GM19452 (cell line): ENCODE measurements at regions not wholly inside any gene's neighbourhood (a gene's known extent, or its start where the extent isn't known, plus 50 kb on each side); places are given as distances from the start of the nearest gene placed in this dataset.
"Not testable (repeated sequence)": the region's sequence is repeated elsewhere in the genome, so short reads cannot be mapped to it uniquely, and the experiment has no call there.

Experiments
- ATAC-seq: cut with Tn5 transposase; IDR thresholded peaks from one replicate; pipeline ENCODE4 v1.9.1; 2021; ENCODE audit not compliant: unreplicated experiment

DNA sequence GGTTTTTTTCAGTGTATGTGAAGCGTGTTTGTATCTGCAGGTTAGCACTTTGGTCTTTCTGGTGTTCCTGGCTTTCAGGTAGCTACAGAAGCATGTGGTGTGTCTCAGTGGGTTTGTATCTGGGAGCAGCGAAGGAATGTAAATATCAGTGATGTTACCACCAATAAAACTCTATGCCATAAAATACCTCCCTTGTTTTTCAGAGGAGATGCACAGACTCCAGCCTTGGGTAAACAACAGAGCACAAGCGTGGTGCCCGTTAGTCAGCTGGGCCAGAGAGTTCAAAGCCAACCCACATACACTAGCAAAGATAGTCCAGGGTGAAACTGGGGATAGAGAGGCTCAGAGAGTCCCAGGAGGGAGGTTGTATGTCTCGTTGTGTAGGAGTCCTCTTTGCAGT lies 393.8 kb downstream of the SMOC2 start:
- no peak for ATAC-seq

GRCh38 chr6:168834042-168834587 lies 393.1 kb downstream of the SMOC2 start:
- no peak for ATAC-seq

DNA sequence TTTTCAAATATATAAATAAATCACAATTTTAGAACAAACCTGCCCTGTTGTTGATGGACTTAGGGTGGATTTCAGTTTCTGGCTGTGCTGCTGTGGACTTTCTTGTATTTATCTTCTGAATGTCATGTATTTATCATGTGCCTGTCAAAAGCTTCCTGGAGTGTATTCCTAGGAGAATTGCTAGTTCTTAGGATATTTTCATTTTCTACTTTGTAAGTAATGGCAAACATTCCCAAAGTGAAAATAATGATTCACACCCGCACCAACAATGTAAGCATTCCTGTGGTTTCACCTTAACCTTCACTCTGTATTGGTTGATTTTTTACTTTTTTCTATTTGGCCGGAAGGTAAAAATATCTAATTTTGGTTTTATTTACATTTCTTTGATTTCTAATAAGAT lies 387.8 kb downstream of the SMOC2 start:
- ATAC-seq, result no peak

- no peak for ATAC-seq
These were observed 387.1 kb downstream of the SMOC2 start for GRCh38 chr6:168828035-168828434.

DNA sequence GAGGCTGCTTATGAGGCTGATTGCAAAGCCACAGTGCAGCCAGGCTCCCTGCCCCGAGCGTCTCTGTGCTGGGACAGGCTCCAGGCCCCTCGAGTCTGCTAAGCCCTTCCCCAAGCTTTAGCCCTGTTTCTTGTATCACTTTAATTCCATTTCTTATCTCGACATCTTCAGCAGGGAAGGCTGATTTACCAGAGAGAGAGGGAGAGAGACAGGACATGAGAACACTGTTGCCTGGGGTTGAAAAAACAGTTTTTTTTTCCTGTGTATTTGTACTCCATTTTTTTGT lies 386.5 kb downstream of the SMOC2 start:
- ATAC-seq, result no peak

- ATAC-seq, result no peak
These were observed 386.0 kb downstream of the SMOC2 start for GRCh38 chr6:168826726-168827585.

DNA sequence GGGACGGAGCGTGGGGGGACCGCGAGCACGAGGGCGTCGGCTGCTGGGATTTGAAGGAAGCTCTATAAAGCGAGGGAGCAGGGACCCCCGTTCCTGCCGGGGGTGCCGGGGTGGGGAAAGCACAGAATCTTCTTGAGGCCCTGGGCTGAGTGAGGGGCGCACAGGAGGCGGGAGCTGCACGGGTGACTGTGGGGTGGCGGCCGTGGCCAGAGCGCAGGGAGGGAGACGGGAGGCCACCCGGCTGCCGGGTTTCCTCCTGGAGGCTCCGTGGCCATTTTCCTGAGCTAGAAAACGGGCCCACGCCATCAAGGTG lies 385.1 kb downstream of the SMOC2 start:
- no peak for ATAC-seq

DNA sequence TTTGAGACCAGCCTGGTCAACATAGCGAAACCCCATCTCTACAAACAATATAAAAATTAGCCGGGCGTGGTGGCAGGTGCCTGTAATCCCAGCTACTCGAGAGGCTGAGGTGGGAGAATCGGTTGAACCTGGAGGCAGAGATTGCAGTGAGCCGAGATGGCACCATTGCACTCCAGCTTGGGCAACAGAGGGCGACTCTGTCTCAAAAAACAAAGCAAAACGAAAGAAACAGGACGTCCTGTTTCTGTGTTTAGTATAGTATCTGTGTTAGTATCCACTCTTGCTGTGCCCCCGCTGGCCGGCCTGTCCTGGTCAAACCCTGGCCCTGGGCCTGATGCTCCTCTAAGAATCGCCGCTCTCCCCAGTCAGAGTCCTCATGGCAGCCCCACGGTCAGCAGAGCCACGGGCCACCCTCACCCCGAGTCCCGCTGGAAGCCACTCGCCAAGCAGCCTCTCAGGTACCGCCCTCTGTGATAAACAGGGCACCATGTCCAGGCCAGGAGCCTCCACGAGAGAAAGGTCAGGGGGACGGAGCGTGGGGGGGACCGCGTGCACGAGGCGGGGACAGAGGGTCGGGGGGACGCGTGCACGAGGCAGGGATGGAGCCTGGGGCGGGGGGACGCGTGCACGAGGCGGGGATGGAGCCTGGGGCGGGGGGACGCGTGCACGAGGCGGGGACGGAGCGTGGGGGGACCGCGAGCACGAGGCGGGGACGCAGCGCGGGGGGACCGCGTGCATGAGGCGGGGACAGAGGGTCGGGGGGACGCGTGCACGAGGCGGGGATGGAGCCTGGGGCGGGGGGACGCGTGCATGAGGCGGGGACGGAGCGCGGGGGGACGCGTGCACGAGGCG lies 384.5 kb downstream of the SMOC2 start:
- ATAC-seq, result no peak

DNA sequence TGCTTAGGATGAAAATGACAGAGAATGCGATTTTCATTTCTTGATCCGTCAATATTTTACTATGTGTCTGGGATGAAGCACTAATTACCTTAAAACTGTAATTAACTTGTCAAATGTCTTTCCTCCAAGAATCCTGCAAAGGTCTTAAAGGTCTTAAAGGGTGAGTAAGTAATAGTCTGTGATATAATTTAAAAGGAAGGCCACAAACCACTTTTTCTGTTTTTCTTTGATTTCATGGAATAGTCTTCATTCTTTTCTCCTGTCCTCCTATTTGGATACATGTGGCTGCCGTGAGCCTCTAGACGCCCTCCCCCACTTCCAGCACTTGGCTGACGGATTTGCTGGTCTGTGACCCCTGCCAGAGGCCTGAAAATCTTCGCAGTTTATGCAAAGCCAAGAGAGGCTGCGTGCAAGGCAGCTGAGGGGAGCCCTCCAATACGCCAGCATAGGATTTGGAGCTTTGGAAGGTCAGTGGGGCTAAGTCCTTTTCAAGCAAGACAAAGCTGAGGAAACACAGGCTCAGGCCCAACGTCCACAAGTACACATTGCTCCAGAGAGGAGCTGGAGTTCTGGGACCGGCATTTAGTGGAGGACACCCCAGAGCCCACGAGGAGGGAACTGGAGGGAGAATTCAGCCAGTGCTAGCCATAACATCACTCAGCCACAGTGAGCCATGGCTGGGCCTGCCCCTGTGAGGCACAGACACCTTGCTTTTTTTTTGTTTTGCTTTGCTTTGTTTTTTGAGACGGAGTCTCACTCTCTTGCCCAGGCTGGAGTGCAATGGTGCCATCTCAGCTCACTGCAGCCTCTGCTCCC lies 382.6 kb downstream of the SMOC2 start:
- ATAC-seq, result no peak

DNA sequence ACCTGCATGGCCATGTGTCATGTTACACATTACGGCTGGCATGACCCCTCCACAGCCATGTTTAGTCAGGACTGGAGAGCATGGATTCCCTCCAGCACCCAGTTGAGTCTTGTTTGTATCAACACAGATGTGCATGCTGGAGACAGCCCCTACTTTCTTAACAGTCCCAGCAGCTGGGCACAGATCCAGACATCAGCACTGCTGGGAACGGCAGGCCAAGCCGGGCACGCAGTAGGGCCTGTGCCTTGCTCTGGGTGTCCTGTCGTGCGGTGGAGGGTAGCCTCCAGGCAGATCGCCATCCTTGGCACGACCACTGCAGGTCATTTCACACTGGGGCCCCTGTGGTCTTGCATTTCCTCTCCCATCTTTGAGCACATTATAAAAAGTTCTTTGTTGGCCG lies 381.4 kb downstream of the SMOC2 start:
- ATAC-seq, result no peak

GRCh38 chr6:168819546-168819945 lies 378.6 kb downstream of the SMOC2 start:
- no peak for ATAC-seq

DNA sequence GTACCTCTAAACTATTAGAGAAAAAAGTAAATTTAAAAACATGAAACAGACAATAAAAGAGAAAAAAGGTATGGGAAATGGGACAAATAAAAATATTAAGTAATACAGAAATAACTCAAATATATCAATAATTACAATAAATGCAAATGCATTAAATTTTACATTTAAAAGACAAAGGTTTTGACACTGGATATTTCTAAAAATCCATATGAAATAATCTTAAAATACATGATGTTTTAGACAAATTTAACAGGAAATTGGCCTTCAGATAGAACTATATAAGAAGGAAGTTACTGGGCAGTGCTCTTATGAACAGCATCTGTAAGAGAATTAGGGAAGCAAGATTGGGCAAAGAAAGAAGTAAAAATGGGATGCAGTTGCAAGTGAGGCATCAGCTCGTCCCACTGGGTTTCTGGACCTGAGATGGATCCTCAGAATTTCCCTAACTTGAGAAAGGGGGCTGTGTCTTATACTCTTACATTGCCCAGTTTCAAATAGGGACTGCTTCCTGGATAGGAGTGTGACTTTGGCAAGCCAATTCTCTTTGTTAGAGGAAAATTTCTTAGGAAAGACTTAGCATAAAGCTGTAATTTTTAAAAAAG lies 376.7 kb downstream of the SMOC2 start:
- ATAC-seq, result no peak

DNA sequence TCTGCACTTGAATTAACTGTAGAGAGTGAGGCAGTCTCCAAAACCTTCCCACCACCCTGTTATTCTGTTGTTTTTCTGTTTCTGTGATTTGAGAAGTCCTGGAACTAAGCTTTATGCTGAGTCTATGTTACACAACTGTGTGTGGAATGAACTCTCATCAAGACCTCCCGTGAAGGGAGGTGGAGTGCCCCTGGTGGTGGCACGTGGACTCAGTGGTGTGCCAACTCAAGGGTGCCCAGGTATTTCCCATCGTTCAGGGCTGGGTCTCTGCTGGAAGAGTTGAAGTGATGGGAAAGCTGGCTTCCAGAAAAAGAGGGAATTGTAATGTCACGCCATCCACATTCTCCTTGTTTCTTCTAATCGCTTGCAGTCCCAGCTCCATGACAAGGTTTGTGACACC lies 374.2 kb downstream of the SMOC2 start:
- no peak for ATAC-seq

DNA sequence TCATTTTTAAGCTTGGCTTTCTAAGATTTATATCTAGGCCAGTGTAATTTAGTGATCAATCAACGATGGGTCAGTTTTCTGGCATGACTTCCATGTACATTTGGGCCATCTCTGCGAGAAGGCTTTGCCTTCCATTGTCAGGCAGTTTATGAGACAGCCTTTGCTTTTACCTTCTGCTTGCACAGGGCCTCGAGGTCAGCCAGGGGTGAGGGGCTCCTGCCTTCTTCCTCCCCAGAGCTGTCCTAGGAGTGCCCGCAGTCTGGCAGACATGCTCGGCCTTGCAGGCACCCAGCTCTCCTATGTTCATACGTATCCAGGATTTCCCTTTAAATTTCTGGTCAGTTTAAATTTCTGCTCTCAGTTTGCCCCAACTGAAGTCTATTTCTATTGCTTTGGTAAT lies 367.2 kb downstream of the SMOC2 start:
- no peak for ATAC-seq

- ATAC-seq, result no peak
These were observed 363.3 kb downstream of the SMOC2 start for GRCh38 chr6:168804331-168804730.

GRCh38 chr6:168803874-168804273 lies 362.9 kb downstream of the SMOC2 start:
- no peak for ATAC-seq

- no peak for ATAC-seq
These were observed 358.1 kb downstream of the SMOC2 start for GRCh38 chr6:168799067-168799466.

- ATAC-seq, result no peak
These were observed 355.1 kb downstream of the SMOC2 start for GRCh38 chr6:168796106-168796505.

DNA sequence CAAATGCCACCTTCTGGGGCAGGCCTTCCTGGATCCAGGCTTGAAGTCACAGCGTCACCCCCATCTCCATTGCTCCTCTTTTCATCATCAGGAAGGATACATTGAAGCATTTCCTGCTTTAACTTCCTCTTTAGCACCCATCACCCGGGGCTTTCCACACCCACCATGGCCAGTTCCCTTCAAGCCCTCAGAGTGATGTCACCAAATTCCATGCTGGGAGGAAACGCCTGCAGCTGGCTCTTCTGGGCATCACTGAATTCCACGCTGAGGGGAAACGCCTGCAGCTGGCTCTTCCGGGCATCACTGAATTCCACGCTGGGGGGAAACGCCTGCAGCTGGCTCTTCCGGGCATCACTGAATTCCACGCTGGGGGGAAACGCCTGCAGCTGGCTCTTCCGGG lies 354.6 kb downstream of the SMOC2 start:
- ATAC-seq, result not testable (repeated sequence)

DNA sequence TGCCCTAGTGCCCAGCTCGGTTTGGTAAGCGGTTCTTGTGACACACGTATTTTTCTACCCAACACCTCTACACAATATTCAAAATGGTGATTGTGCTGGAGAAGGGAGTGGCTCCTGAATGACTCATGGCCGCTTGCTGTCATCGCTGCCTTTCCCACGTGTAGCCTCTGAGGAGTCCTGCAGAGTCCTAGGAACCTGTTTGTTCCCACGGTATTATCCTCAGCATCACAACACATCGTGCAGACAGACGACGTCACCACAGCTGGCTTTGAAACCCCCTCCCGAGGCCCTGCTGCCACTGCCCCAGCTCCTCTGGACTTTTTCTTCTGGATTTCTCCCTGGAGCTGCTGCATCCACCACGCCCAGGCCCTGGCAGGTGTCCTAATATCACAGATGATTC lies 353.5 kb downstream of the SMOC2 start:
- no peak for ATAC-seq

- no peak for ATAC-seq
These were observed 352.7 kb downstream of the SMOC2 start for GRCh38 chr6:168793649-168794048.
